ENCODE measurements at regions not wholly inside any gene's neighbourhood (a gene's known extent, or its start where the extent isn't known, plus 50 kb on each side); places are given as distances from the start of the nearest gene placed in this dataset.

GRCh38 chr15:39426552-39427532 lies 154.0 kb upstream of the THBS1 start:
- TF ChIP-seq ZNF274 (IDR thresholded peaks at IDR 0.05; ENCODE audit: low read depth, low read length), result no peak
- no peak for TF ChIP-seq YY1 (IDR thresholded peaks at IDR 0.05; ENCODE audit: insufficient read depth, insufficient read length)
- TF ChIP-seq SUZ12 (IDR thresholded peaks at IDR 0.05; ENCODE audit: extremely low read depth, insufficient read depth, insufficient read length), result no peak
